Right cardiac atrium (tissue), 5 donors: ENCODE measurements at regions not wholly inside any gene's neighbourhood (a gene's known extent, or its start where the extent isn't known, plus 50 kb on each side); places are given as distances from the start of the nearest gene placed in this dataset.
"Not testable (repeated sequence)": the region's sequence is repeated elsewhere in the genome, so short reads cannot be mapped to it uniquely, and the experiment has no call there.

ENCODE experiments used
- ATAC-seq, 2 donors: fragments of 200-7000 bp; cut with Tn5 transposase; one replicate each; pipeline versions ENCODE4 v1.8.0 to v1.9.1; 2020; ENCODE audit warnings: moderate library complexity in 2 of 2, mild to moderate bottlenecking in 1 of 2
- DNase-seq, 3 donors: peaks; one replicate each; pipeline ENCODE4 v3.0.0-alpha.2; 2020
- H3K27ac ChIP-seq: one replicate; pipeline ENCODE4 v1.5.1; 2013; ENCODE audit warnings: mild to moderate bottlenecking, low read length, control low read depth, moderate library complexity
- H3K27me3 ChIP-seq: one replicate; pipeline ENCODE4 v1.6.1; 2013; ENCODE audit not compliant: control insufficient read depth, insufficient read depth
- H3K4me1 ChIP-seq: one replicate; pipeline ENCODE4 v1.6.1; 2013; ENCODE audit warnings: low read length; ENCODE audit not compliant: control insufficient read depth, insufficient read depth
- H3K4me3 ChIP-seq: one replicate; pipeline ENCODE4 v1.5.1; 2013; ENCODE audit warnings: low read length, control low read depth
- H3K9me3 ChIP-seq: one replicate; pipeline ENCODE4 v1.6.1; 2013; ENCODE audit warnings: low read length; ENCODE audit not compliant: control insufficient read depth
- WGBS: extraction: QIAGEN DNeasy Blood & Tissue Kit; methylation state at CpG from one replicate; pipeline ENCODE4 v1.1.7; 2013; 5-methylcytosine and 5-hydroxymethylcytosine counted together
- intact Hi-C, 4 donors: fragments of 100-400 bp; cut with DNase I; formaldehyde crosslinking; loops; one replicate each; pipeline versions ENCODE4 v1.11.0 to v1.14.0; 2022 to 2023
- donor health status: healthy with polysubstance abuse.
- donor health status: DM: no; HTN: yes; CAD: no.
- donor health status: DM: no; HTN: no; CAD: no.
- donor health status: DM: no; HTN: yes; CAD: no; lungs with severe emphysema.
- donor health status: DM: yes; HTN: yes; CAD: no.

DNA sequence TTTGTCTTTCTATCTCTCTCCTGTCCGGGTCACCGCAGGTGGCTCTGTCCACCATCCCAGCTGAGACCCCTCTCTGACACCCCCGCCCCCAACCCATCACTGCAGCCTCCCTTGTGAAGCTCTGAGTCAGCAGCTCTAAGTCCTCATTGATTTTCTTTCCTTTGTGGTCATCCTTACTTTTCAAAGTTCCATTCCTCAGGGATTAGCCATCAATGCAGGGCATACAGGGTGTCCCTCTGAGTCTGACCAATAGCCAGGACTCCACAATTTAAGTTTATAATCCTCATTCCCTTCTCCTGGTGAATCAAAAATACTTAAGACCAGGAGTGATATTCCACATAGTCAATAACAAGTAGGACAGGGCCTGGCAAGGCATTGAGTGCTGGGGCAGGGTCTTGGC, 333.3 kb upstream of the CNR1 start:
- Histone ChIP-seq H3K4me3 (no peak overlapping the region), H3K4me1 (no peaks in the 10 kb centered on the region), H3K27ac (no peak overlapping the region), H3K9me3 (no peaks in the 10 kb centered on the region), H3K27me3 (no peaks in the 10 kb centered on the region)
- 75% methylated on average over 3 of the region's 3 CpGs for WGBS
- DNase-seq (no peak), ATAC-seq (no peak)
- intact Hi-C loops: no loop called here

DNA sequence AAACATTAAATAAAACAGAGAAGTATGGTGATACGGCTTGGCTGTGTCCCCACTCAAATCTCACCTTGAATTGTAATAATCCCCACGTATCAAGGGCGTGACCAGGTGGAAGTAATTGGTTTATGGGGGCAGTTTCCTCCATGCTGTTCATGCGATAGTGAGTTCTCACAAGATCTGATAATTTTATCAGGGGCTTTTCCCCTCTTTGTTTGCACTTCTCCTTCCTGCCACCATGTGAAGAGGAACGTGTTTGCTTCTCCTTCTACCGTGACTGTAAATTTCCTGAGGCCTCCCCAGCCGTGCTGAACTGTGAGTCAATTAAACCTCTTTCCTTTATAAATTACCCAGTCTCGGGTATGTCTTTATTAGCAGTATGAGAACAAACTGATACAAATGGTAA, 331.3 kb upstream of the CNR1 start:
- H3K9me3 ChIP-seq, H3K27ac ChIP-seq, intact Hi-C loops, H3K4me1 ChIP-seq, H3K27me3 ChIP-seq, ATAC-seq, DNase-seq, H3K4me3 ChIP-seq: not testable (repeated sequence)
- WGBS: 59% methylated on average over 8 of the region's 8 CpGs

DNA sequence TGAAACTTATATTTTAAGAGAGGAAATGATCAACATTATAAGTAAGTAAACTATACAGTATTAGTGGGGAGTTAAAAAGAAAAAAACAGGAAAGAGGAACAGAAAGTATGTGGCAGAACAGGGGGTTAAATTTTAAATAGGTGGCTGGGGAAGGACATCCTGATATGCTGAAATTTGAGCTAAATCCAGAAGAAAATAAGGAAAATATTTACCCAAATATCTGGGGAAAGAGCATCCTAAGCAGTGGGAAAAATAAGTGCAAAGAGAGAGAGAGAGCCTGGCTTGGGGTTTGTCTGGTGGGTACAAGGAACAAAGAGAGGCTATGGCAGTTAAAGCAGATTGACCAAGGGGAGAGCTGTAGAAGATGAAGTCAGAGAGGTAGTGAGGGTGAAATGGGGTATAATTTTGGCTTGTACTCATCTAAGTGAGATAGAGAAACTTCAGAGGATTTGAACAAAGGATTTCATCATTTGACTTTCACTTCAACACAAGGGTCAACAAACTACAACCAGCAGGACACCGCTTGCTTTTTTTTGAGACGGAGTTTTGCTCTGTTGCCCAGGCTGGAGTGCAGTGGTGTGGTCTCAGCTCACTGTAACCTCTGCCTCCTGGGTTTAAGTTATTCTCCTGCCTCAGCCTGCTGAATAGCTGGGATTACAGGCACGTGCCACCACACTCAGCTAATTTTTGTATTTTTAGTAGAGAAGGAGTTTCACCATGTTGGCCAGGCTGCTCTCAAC, 328.4 kb upstream of the CNR1 start:
- Histone ChIP-seq H3K9me3 (no peaks in the 10 kb centered on the region), H3K27ac (no peak overlapping the region), H3K27me3 (no peaks in the 10 kb centered on the region), H3K4me1 (no peaks in the 10 kb centered on the region), H3K4me3 (no peak overlapping the region)
- WGBS: 76% methylated on average over 3 of the region's 3 CpGs
- DNase-seq: no peak
- no peak for ATAC-seq
- intact Hi-C loops: no loop called here

DNA sequence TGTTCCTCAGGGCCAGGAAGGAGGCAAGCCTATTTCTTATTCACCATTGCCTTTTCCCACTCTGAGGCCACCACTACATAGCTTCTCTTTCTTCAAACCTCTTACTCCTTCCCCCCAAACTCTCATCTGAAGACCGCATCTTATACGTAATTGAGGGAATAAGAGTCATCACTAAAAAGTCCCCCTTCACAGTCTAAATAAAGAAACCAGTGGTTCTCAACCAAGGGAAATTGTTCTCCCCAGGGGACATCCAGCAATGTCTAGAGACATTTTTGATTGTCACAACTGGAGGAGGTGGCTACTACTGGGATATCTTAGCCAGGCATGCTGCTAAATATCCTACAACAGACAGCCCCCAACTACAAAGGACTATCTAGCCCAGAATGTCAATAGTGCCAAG, 327.6 kb upstream of the CNR1 start:
- no peak overlapping the region for H3K27ac ChIP-seq
- no peaks in the 10 kb centered on the region for H3K4me1 ChIP-seq
- ATAC-seq: no peak
- no peaks in the 10 kb centered on the region for H3K9me3 ChIP-seq
- no peak for DNase-seq
- no peaks in the 10 kb centered on the region for H3K27me3 ChIP-seq
- H3K4me3 ChIP-seq: no peak overlapping the region
- 86% methylated on average over 2 of the region's 2 CpGs for whole genome bisulfite sequencing
- intact Hi-C loops: no loop called here

DNA sequence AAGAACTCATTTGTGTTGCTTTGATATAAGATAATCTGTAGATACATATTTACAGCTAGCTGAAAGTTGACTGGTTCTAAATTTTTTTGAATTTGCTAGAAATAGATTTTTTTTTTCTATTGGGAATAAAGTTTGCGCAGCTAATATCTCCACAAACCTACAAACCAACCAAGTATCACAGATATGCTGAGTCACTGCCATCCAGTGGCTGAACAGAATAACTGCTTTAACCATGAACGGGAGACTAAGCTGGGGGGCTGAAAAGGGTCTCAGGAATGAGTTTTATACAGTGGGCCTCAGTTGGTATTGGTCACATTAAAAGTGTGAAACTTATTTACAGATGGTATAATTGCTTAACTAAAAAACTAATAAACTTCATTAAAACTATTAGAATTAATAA, 326.7 kb upstream of the CNR1 start:
- no peak for ATAC-seq
- intact Hi-C loops: no loop called here
- WGBS: 66% methylated on average over 2 of the region's 2 CpGs
- H3K4me1 ChIP-seq: no peaks in the 10 kb centered on the region
- no peak overlapping the region for H3K27ac ChIP-seq
- no peak overlapping the region for H3K4me3 ChIP-seq
- no peaks in the 10 kb centered on the region for H3K9me3 ChIP-seq
- no peaks in the 10 kb centered on the region for H3K27me3 ChIP-seq
- no peak for DNase-seq

DNA sequence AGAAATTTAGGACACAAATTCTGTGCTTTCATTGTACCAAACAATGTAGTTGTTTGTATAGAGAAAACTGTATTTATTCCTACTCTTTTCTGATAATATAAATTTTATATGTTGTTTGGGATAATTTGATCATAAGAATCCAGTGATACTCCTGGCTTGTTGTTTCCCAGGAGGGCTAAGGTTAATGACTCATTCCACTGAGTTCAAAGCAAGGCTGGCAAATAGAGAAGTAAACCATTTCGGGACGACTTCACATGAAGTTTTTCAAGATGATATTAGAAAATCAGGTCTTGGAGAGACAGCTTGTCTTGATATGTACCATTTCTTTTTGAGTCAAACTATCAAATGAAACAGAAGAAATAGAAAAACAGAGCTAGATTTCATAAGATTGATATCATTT, 326.1 kb upstream of the CNR1 start:
- Histone ChIP-seq H3K4me1 (no peaks in the 10 kb centered on the region), H3K27me3 (no peaks in the 10 kb centered on the region), H3K27ac (no peak overlapping the region), H3K4me3 (no peak overlapping the region), H3K9me3 (no peaks in the 10 kb centered on the region)
- intact Hi-C loops: no loop called here
- no peak for ATAC-seq
- WGBS: 85% methylated on average over 2 of the region's 2 CpGs
- no peak for DNase-seq

DNA sequence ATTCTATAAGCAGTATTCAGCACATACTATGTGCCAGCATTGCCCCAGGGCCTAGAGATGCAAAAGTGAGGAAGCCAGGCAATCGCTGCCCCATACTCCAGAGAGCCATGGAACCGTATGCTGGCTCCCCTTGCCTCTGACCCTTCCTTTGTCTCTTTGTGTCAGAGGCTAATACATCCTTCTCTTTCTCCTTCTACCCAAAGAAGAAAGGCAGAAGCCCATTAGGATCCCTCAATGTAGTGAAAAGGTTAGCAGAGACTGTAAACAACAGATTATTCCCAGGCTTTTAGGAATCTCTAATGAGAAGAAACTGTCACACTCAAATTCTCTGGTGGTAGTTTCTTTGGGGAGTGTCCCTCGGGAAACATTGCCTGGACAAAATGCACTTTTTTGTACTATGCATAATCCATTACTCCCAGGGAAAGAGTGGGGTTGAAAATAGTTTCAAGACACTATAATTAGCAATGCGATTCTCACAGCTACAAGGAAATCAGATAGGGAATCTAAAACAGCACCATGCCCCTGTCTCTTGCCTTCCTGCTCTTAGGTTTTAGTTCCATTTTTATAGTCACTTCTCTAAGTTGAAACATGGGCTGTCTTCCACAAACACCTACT, 325.2 kb upstream of the CNR1 start:
- Histone ChIP-seq H3K4me3 (no peak overlapping the region), H3K9me3 (no peaks in the 10 kb centered on the region), H3K27me3 (no peaks in the 10 kb centered on the region), H3K27ac (no peak overlapping the region), H3K4me1 (no peaks in the 10 kb centered on the region)
- DNase-seq: no peak
- ATAC-seq: no peak
- intact Hi-C loops: no loop called here
- 75% methylated on average over 4 of the region's 4 CpGs for WGBS

DNA sequence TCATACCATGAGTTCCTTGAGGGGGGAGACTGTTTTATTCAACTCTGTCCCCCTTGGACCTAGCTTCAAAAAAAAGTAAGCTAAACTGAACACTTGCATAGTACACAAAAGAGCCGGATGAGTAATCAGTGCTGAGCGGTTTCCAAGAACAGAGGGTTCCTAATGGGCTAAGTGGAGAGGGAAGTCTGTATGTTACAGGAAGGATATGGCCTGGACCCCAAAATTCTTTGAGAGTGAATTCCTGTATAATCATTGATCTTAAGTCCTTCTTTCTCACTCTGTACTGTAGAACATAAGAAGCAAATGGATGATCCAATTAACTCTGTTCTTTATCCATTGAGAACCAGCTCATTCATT, 324.7 kb upstream of the CNR1 start:
- Histone ChIP-seq H3K27ac (no peak overlapping the region), H3K9me3 (no peaks in the 10 kb centered on the region), H3K4me1 (no peaks in the 10 kb centered on the region), H3K4me3 (no peak overlapping the region), H3K27me3 (no peaks in the 10 kb centered on the region)
- WGBS: 75% methylated on average over 2 of the region's 2 CpGs
- no peak for DNase-seq
- peak in 1 of 2 donors; percentile 38 for ATAC-seq
- intact Hi-C loops: no loop called here

DNA sequence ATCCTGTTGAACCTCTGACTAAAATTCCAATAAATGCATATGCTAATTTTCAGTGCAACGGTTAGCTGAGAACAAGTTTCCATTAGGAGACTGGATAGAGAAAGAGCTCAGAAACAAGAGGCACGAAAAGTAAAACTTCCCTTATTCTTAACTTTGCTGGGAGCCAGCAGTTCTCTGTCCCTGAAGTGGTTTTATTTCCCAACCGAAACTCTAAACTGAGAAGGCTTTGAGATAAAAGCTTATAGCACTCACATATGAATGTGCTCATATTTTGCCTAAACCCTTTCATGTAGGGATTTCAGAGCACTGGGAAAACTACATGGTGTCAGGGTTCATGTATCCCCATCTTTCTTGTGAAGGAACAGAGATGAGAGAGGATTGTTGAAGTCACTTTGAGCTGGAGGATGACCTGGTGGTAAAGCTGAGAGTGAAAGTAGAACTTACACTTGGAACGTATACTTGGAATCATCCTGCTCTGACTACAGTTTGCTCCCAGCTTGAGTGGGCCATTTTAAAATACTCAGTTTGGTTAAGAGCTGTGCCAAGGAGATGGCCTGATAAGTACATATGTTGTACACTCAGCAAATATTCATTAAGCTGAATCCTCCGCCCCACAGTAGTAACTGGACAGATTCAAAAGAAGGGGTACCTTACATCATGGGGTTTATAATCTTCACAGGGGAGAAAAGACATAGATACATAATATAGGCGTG, 324.2 kb upstream of the CNR1 start:
- no peak overlapping the region for H3K4me3 ChIP-seq

DNA sequence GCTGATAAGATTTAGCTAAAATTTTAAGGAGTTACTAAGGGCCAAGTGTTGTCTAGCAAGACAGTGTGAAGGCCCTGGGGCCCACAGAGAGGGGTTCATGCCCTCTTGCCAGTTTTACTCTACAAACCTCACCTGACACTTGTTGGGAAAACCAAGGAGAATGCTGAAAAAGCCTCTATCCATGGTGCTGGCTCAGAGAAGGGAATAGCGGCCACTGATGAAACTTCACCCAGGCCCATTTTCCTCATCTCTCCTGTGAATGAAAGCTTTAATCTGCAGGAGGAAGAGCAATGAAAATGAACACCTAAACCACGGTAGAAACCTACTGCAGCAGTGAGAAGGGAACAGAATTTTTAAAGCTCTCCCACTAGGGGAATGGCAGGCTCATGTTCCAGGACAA, 317.3 kb upstream of the CNR1 start:
- Histone ChIP-seq H3K9me3 (no peaks in the 10 kb centered on the region), H3K27ac (no peak overlapping the region), H3K4me1 (no peaks in the 10 kb centered on the region), H3K27me3 (no peaks in the 10 kb centered on the region), H3K4me3 (no peak overlapping the region)
- ATAC-seq: no peak
- intact Hi-C loops: no loop called here
- DNase-seq: no peak
- 70% methylated on average over 2 of the region's 2 CpGs for WGBS

More for the DNA sequence above, 324.2 kb upstream of the CNR1 start:
- intact Hi-C loops: no loop called here
- DNase-seq: no peak
- H3K27me3 ChIP-seq: no peaks in the 10 kb centered on the region
- H3K27ac ChIP-seq: no peak overlapping the region
- H3K9me3 ChIP-seq: no peaks in the 10 kb centered on the region
- WGBS: 71% methylated on average over 6 of the region's 6 CpGs
- H3K4me1 ChIP-seq: no peaks in the 10 kb centered on the region
- no peak for ATAC-seq

DNA sequence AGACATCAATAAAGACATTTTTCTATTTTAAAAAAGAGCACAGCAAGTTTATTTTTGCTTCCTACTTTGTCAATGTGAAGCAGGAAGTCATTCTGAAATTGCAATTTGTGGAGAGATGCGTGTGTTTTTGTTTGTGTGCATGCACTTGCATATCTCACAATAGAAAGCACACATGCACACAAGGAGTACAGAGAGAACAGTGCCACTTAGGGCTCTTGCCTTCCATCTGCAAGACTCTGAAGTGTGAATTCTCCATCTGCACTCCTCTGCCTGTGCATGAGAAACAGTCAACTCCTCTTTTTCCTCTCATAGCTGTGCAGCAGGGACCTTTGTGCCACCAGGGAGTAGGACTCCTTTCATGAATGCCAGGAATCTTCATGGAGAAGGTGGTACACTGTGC, 316.3 kb upstream of the CNR1 start:
- no peak for ATAC-seq
- H3K27me3 ChIP-seq: no peaks in the 10 kb centered on the region
- DNase-seq: no peak
- no peak overlapping the region for H3K4me3 ChIP-seq
- WGBS: 73% methylated on average over 1 of the region's 1 CpG
- intact Hi-C loops: no loop called here
- H3K9me3 ChIP-seq: no peaks in the 10 kb centered on the region
- no peak overlapping the region for H3K27ac ChIP-seq
- no peaks in the 10 kb centered on the region for H3K4me1 ChIP-seq
